Esophagus (tissue), 2 donors: ENCODE measurements at regions not wholly inside any gene's neighbourhood (a gene's known extent, or its start where the extent isn't known, plus 50 kb on each side); places are given as distances from the start of the nearest gene placed in this dataset.

Experiments
- H3K27ac ChIP-seq, 2 donors: one replicate each; pipeline ENCODE4 v1.5.1; 2013; ENCODE audit warnings: low read depth in 2 of 2, mild to moderate bottlenecking in 2 of 2, inconsistent platforms in 1 of 2, low read length in 1 of 2, moderate library complexity in 1 of 2
- H3K27me3 ChIP-seq, 2 donors: one replicate each; pipeline ENCODE4 v1.6.1; 2013; ENCODE audit warnings: low read length in 2 of 2, control low read depth in 1 of 2, mild to moderate bottlenecking in 1 of 2; ENCODE audit not compliant: insufficient read depth in 2 of 2, control insufficient read depth in 1 of 2
- H3K36me3 ChIP-seq, 2 donors: one replicate each; pipeline ENCODE4 v1.6.1; 2013; ENCODE audit warnings: low read length in 1 of 2; ENCODE audit not compliant: control insufficient read depth in 2 of 2, insufficient read depth in 2 of 2
- H3K4me1 ChIP-seq, 2 donors: one replicate each; pipeline ENCODE4 v1.6.1; 2013; ENCODE audit warnings: low read length in 1 of 2; ENCODE audit not compliant: control insufficient read depth in 2 of 2, insufficient read depth in 2 of 2
- H3K4me3 ChIP-seq, 2 donors: one replicate each; pipeline ENCODE4 v1.5.1; 2013; ENCODE audit warnings: low read length in 2 of 2, mild to moderate bottlenecking in 2 of 2, low read depth in 1 of 2, moderate library complexity in 1 of 2
- H3K9me3 ChIP-seq, 2 donors: one replicate each; pipeline ENCODE4 v1.6.1; 2013; ENCODE audit warnings: mild to moderate bottlenecking in 2 of 2, low read depth in 1 of 2, low read length in 1 of 2, moderate library complexity in 1 of 2; ENCODE audit not compliant: control insufficient read depth in 2 of 2, insufficient read depth in 1 of 2
- WGBS, 2 donors: extraction: QIAGEN DNeasy Blood & Tissue Kit; methylation state at CpG; one replicate each; pipeline ENCODE4 v1.1.7; 2013; 5-methylcytosine and 5-hydroxymethylcytosine counted together
- donor health status: healthy with polysubstance abuse.
- donor health status: Bipolar disorder and iron deficiency.

DNA sequence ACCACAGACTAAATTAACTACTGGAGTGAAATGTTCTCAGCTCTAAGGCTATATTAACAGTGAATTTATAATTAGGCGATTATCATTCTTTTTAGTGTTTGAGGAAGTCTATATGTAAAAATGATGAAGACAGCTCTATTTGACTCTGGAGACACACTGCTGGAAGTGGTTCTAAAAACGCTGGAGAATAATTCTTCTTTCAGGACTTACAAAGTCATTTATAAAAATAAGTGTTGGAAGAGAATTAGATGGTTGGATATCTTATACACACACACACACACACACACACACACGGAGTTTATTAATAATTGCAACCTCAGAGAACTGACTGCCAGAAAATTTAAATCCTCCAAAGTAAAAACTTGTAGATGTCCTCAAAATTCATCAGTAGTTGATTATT is 1171.3 kb downstream of the EFNB2 start:
- H3K4me1 ChIP-seq, result no peaks in the 10 kb centered on the region
- H3K36me3 ChIP-seq, result no peaks in the 10 kb centered on the region
- H3K9me3 ChIP-seq, result no peaks in the 10 kb centered on the region
- H3K4me3 ChIP-seq, result no peak overlapping the region
- no peak overlapping the region for H3K27ac ChIP-seq
- no peaks in the 10 kb centered on the region for H3K27me3 ChIP-seq
- 42 to 47% methylated on average over 3 of the region's 3 CpGs for WGBS, 2 donors

DNA sequence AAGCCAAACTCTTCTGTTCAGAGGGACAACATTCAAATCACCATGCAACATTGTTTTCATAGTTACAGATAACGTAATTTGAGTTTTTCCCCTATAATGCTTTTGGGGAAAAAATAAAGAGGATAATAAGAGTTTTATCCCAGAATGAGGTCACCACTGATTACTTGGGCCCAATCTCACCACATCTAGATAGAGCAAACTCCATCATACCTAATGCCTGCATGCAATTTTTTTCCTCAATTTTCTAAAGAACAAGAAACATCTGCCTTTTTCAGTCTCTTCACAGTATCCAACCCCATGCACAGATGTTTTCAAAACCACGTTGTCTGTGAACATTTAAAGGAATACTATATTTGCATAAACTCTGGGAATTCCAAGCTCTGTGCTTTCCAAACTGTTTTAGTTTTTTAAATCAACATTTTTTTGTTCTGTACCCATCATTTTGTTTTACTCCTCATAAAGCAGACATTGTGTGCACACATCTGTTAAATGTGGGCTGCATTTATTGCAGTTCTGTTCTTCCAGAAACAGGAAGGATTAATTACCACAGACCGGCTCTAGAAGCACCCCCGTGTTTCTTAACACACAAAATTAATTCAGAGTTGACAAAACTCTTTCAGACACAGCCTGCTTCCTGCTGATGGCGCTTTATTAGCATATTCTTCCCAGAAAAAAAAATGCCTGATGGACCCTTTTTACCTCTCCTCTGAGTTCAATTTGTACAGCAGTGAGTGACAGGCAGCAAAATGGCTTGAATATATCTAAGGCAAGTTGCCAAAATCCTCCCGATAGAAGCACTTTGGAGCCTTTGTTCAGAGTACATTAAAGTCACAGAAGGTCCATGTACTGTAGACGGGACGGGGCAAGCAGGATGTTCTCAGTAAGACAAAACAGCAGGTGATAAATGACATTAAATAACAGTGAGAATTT is 1171.9 kb downstream of the EFNB2 start:
- H3K27ac ChIP-seq, result no peak overlapping the region
- H3K9me3 ChIP-seq, result no peaks in the 10 kb centered on the region
- WGBS, 2 donors, result 12 to 16% methylated on average over 8 of the region's 8 CpGs
- H3K27me3 ChIP-seq, result no peaks in the 10 kb centered on the region
- H3K4me1 ChIP-seq, result no peaks in the 10 kb centered on the region
- H3K4me3 ChIP-seq, result no peak overlapping the region
- H3K36me3 ChIP-seq, result no peaks in the 10 kb centered on the region

DNA sequence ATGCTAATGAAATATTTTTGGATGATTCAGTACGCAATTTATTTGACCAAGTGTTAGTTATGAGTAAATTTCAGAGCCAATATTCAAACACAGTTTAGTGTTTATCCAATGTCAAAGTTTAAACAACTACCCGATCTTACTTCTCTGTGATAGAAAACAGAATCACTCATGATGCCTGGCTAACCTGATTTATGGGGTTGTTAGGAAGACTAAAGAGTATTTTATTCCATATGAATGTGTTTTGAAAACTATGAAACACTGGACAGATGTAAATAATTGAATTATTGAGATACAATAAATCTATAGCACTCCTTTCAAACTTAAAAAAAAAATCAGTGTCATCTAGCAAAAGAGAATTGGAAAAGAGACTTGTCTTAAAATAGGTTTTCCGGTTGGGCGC is 1181.8 kb downstream of the EFNB2 start:
- Histone ChIP-seq H3K4me3 (no peak overlapping the region), H3K9me3 (no peaks in the 10 kb centered on the region), H3K27me3 (no peaks in the 10 kb centered on the region), H3K27ac (no peak overlapping the region), H3K4me1 (no peaks in the 10 kb centered on the region), H3K36me3 (no peaks in the 10 kb centered on the region)
- WGBS, 2 donors, result 80 to 87% methylated on average over 4 of the region's 4 CpGs

DNA sequence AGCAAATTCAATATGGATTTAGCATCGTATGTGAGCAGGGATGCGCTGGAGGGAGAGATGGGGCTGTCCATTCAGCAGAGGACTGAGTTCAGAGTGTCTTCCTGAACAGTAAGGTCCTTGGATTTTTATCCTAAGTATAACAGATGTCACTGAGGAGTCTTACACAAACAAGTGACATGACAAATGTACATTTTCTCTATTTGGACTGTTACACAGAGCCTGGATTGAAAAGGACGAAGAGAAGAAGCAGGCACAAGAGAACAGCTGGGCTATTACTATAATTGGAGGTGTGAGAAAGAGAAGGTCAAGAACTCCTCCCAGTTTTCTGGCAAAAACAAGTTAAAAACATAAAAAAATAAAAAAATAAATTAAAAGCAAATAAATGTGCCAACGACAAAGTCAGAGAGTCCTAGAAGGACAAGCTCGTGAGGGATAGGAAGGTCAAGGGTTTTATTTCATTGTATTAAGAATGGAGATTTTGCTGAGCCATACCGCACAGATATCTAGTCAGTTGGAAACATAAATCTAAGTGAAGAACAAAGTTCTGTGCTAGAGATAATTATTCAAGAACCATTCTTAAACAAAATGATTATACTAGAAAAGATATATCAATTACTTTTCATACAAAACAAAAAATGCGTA is 1186.3 kb downstream of the EFNB2 start:
- Histone ChIP-seq H3K9me3 (peaks cover 0 to 2% of the 10 kb centered on the region in 2 donors), H3K4me1 (no peaks in the 10 kb centered on the region), H3K27me3 (no peaks in the 10 kb centered on the region), H3K4me3 (no peak overlapping the region), H3K36me3 (no peaks in the 10 kb centered on the region), H3K27ac (no peak overlapping the region)
- 76 to 84% methylated on average over 7 of the region's 7 CpGs for WGBS, 2 donors

DNA sequence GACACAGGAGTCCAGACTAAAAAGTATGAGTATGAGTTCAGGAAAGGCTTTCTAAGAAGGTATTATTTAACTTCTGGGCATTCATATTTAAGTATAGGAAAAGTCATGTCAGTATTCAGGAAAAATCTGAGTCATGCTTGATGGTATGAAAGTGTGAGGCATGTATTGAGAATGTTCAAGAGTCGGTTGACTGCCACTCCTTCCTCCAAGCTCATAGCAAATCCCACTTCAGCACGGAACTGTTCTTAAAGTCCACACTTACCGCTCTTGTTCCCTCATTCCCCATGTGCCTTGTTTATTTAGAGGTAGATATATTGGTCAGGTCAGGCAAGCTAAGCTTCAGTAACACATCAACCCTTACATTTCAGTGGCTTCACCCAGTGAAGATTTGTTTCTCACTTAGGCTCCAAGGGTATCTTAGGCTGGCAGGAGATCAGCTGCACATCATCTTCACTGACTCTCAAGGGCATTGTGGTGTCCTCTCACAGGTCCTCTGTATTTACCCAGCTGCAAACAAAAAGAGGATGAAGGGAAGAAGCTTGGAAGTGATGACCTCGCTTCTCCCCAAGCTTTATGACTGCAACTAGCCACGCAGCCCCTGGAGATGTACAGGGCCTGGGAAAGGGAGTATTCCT is 1189.2 kb downstream of the EFNB2 start:
- Histone ChIP-seq H3K36me3 (no peaks in the 10 kb centered on the region), H3K27me3 (no peaks in the 10 kb centered on the region), H3K4me1 (no peaks in the 10 kb centered on the region), H3K9me3 (peaks cover 0 to 2% of the 10 kb centered on the region in 2 donors), H3K27ac (no peak overlapping the region), H3K4me3 (no peak overlapping the region)
- 80 to 83% methylated on average over 5 of the region's 5 CpGs for WGBS, 2 donors

DNA sequence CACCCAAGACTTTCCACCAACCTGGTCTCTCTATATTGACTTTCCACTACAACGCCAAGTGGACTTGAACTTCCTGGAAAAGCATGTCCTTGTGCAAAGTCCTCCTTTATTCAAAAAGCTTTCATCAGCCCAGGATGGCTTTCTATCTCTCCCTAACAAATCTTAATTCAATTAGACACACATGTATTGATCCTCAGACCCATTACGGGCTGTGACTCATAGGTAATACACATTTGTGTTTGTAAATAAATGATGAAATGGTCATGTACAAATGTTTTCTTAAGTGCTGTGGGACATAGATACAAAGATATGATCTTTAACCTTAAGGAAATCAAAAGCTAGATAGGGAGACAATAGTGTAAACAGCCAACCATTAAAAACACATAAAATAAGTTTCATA is 1189.7 kb downstream of the EFNB2 start:
- peaks cover 0 to 2% of the 10 kb centered on the region in 2 donors for H3K9me3 ChIP-seq
- no peaks in the 10 kb centered on the region for H3K36me3 ChIP-seq
- no peak overlapping the region for H3K4me3 ChIP-seq
- WGBS, 2 donors, result 71 to 91% methylated on average over 2 of the region's 2 CpGs
- H3K27ac ChIP-seq, result no peak overlapping the region
- no peaks in the 10 kb centered on the region for H3K4me1 ChIP-seq
- H3K27me3 ChIP-seq, result no peaks in the 10 kb centered on the region

DNA sequence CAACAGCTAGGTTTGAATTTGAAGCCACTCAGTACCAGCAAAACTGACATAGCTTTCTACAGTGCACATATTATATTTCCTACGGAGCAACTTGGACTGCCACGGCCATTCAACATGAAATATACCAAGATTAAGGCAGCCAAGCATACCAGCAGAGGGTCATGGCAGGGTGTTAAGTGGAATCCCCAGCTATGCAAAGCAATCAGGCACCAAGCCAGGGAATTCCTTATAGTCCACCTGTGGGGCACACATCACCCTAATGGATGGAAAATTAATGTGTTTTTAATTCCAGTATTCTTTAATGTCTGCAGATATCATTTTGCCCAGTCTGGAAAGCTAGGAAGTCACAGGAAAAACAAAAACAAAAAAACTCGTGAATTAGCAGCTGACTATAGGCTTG is 1190.3 kb downstream of the EFNB2 start:
- Histone ChIP-seq H3K4me3 (no peak overlapping the region), H3K4me1 (no peaks in the 10 kb centered on the region), H3K27ac (no peak overlapping the region), H3K36me3 (no peaks in the 10 kb centered on the region), H3K27me3 (no peaks in the 10 kb centered on the region), H3K9me3 (peaks cover 0 to 2% of the 10 kb centered on the region in 2 donors)
- 64 to 66% methylated on average over 3 of the region's 3 CpGs for WGBS, 2 donors

DNA sequence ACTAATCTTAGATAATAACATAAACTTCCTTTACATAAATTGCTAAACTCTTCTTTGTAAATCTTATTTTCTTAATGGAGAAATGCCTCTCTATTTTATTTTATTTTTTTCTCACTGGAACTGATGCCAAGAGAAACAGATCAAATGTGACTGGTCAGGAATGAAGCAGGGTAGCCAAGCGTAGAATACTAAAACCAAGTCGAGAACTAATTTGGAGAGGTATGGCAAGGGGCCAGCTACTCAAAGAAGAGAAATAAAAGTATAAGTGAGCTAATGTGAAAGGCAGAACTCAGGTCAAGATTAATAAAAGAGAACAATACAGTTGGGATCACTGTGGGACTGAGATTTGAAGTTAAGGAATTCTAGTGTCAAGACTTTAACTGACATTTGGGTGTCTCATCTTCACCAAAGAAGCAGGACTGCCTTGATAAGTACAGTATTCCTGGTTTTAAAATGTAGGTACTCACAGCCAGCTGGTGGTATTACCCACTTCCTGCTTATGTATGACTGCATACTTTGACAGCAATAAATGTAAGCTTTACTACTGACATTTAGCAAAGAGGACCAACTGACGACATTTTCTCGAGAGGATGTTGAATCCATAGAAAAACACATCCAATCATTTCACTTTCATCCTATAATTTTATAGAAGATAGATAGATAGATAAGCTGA is 1192.2 kb downstream of the EFNB2 start:
- no peaks in the 10 kb centered on the region for H3K27me3 ChIP-seq
- H3K27ac ChIP-seq, result no peak overlapping the region
- H3K9me3 ChIP-seq, result peaks cover 0 to 2% of the 10 kb centered on the region in 2 donors
- H3K4me3 ChIP-seq, result no peak overlapping the region
- 75 to 77% methylated on average over 4 of the region's 4 CpGs for WGBS, 2 donors
- H3K36me3 ChIP-seq, result no peaks in the 10 kb centered on the region
- H3K4me1 ChIP-seq, result no peaks in the 10 kb centered on the region

DNA sequence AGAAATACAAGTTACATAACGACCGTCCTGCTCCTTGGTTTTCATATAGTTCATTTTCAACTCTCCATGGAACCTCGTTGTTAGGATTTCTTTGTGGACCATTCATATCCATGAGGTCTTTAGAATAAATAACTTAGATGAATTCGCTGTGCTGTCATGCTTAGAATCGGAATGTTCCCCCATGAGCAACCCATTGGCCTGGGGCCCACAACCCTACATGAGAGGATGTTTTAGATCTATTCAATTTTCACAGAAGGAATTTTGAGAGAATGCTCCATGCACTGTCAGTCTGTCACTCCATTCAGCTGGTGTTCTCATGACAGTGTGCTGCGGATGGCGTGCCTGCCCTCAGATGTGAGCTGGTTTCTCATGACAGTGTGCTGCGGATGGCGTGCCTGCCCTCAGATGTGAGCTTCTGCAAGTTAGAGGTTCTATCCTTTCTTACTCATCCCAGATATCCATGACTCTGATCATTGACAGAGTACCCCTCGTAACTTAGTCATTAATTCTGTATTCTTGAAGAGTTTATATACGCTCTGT is 1193.1 kb downstream of the EFNB2 start:
- Histone ChIP-seq H3K4me3 (no peak overlapping the region), H3K9me3 (peaks cover 0 to 2% of the 10 kb centered on the region in 2 donors), H3K4me1 (no peaks in the 10 kb centered on the region), H3K36me3 (no peaks in the 10 kb centered on the region), H3K27me3 (no peaks in the 10 kb centered on the region), H3K27ac (no peak overlapping the region)
- 91 to 92% methylated on average over 11 of the region's 11 CpGs for WGBS, 2 donors
